T-helper 9 cell (primary cell): ENCODE measurements at regions not wholly inside any gene's neighbourhood (a gene's known extent, or its start where the extent isn't known, plus 50 kb on each side); places are given as distances from the start of the nearest gene placed in this dataset.

Experiments used
- DNase-seq: peaks from one replicate; pipeline ENCODE4 v3.0.0-alpha.2; 2020

DNA sequence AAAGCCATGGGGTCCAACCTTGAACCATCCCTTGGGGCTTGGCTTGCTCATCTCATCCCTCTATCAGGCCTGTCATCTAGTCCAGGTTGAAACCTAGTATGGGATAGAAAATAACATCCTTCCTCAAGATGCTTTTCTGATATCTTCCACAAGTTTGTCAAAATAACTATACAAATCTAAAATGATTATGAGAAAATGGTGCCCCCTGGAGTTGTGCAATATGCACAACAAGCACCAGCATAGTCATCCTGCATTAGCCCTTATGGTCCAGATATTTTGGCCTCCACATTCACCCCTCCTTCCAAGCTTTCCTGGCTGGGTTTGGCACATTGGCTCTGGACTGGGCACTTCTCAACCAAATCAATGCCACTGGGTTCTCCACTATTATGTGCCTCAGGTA lies 101.2 kb downstream of the TBX19 start:
- no peak for DNase-seq

DNA sequence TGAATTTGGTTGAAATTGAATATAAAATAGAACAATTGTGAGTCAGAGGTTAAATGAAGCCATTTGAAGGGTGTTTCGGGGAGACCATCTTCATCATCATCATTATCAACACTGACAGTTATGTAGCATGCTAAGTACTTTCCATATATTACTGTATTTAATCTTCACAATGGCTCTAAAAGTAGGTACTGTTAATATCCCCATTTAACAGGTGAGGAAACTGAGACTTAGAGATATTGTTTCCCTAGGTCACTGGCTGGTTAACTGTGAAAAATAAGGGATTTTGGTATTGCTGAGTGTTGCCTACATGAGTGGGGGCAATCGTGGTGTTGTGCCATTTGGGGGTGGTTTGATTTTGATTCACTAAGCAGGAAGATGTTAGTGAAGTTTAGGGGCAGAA lies 100.3 kb downstream of the TBX19 start:
- no peak for DNase-seq

DNA sequence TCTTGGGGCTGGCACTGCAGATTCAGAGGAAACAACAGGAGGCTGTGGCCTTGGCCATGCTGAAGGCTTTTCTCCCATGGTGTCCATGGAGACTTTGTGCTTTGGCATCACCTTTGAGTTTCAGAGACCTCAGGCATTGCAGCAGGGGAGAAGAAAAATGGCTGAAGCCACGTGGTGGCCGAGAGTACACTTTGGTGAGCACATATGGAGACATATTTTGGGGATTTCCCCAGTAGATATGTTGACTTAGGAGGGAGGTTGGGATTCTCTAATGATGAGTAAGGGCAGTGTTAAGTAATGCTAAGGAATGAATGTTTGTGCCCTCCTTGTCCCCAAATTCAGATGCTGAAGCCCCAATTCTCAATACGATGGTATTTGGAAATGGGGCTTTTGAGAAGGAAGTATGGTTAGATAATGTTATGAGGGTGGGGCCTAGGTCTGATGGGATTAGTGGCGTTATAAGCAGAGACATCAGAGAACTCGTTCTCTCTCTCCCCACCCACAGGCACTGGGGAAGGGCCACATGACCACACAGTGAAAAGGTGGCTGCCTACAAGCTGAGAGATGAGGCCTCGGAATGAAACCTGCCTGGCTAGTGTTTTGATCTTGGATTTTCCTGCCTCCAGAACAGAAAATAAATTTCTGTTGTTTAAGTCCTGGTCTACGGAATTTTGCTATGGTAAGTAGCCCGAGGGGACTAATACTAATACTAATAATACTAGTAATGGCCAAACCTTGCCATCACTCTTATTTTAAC lies 98.6 kb downstream of the TBX19 start:
- no peak for DNase-seq

DNA sequence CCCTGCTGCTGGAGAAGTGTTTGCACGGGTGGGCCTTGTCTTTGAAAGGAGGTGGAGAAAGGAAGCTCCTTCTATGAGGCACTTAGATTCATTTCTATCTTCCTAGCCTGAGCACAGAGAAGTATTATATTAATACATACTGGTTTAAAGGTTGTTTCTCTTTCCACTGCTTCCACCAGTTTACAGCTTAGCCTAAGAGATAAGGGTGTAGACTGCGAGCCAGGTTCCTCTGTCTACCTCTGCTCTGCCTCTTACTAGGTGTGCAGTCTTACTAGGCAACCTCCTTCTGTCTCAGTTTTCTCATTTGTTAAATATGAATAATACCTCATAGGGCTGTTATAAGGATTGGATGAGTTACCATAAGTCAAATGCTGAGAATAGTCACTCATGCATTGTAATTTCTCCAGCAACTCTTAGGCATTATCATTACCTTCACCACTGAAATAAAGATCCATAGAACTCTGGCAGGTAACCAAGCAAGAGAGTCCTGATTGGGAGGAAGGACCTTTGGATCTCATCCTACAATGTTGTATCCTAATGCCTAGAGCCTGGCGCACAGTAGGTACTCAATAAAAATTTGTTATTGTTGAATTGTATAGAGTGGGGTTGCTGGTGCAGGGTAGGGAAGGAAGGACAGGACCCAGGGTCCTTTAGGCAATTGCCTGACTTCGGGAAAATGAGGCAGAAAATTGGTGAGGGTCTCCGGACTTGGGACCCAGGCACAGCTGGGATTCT lies 95.1 kb downstream of the TBX19 start:
- DNase-seq = no peak

DNA sequence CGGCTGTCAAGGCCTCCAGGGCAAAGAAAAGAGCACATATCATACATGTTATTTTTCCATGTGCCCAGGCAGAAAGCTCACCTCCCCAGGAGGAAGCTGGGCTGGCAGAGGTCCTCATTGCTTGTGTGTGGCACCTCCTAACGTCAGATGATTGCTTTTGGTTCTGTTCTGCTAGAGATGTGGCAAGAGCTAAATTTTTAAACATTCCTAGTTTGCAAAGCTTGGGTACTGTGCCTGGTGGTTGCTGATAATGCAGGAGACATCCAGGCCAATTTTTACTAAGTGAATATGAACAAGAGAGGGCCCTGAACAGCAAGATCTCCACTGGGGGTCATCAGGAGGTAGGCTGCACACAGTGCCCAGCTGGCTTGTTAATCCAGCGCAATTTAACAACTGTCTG lies 93.9 kb downstream of the TBX19 start:
- no peak for DNase-seq

DNA sequence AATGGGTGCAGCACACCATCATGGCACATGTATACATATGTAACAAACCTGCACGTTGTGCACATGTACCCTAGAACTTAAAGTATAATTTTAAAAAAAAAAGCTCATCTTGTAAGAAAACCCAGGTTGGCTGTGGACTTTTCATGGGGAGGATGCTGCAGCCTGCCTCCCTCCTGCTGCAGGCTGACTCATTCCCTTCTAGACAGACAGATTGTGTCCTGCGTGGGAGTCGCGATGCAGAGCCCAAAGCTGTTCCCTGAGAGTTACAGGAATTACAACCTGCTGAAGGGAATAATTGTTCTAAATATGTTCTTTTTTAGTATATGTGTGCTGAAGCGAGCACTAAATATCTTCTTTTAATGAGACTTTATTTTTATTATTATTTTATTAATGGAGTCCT lies 93.2 kb downstream of the TBX19 start:
- DNase-seq = no peak

DNA sequence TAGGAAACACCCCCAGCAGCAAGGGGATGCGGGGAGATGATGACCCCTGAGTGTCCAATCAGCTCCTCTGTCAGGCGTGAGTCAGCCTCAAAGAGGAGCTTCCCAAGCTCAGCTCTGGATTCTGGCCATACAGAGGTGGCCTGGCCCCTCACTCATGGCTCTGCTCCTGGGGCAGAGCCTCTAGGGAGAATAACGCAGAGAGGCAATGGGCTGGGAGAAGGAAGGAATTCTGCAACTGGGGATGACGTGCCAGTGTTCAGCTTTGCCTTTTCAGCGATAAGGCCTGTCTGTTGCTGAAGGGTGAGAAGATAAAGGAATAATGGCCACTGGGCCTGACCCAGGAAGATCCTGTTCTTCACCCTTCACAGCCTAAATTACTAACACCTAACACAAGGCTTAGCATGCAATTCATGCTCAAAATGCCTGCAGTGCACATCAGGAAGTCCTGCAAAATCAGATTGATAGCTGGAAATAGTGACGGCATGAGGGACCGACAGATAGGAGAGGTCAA lies 92.2 kb downstream of the TBX19 start:
- no peak for DNase-seq

DNA sequence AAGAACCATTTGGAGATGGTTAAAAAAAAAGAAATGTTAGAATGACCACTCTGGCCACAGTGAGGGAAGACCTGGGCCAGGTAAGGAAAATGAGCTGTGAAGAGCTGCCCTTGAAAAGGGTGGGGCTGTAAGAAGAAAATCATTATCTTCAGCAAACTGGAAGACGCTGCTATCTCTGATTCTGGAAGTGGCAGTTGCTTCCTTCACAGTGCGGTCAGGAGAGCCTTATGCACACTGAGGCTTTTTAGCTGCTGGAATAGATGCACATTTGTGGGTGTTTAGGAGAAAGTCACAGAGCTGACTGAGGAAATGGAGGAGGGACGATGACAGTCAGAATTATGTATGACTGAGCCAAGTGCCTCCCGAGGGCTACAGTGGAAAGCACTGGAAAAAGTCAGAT lies 91.6 kb downstream of the TBX19 start:
- DNase-seq = no peak

DNA sequence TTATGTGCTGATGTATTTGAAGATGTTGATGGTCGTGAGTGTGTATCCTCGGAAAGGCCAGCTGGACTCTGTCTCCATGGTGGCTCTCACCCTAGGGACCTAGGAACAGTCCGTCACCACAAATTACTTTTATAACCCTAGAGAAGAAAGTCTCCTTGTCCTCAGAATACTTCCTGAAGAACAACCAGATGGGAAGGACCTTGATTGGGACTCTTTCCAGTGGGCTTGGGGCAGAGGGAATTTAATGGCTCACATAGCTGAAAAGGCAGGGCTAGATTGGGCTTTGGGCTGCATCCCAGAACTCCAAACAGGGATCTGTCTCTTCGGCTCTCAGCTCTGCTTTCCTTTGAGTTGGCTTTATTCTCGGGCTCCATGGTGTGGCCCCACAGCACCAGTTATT lies 90.8 kb downstream of the TBX19 start:
- no peak for DNase-seq

DNA sequence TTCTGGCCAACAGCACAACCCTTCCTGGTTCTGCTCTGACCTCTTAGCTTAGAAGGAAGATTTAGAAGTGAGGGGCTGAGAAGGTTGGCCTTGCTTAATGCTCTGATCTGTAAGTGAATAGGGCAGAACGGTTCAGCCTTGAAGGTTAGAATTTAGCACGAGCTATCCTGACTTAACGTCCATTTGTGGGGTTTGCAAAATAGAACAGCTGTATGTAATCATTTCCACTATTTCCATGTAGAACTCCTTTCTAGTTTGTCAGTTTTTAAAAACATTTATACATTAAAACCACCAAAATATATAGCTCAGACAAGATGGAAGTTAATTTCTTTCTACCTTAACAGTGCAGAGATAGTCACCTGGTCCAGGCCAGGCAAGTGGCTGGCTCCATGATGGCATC lies 89.9 kb downstream of the TBX19 start:
- DNase-seq = no peak

DNA sequence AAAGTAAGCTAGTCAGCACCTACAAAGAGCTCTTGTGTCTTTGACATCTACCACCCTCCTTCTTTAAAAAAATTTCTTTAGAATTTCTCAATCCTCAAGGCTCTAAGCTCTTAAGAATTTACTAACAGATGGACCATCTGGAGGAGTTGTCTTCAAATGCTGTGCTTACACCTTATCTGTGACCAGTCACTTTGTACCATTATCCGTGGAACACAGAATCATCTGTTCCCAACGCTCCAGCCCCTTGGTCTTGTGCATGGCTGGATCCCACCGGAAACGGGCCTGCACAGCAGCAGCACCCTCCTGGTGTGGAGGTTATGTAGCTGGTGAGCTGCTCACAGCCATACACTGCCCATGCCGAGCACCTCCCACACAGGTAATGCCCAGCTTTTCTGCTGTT lies 89.0 kb downstream of the TBX19 start:
- no peak for DNase-seq

DNA sequence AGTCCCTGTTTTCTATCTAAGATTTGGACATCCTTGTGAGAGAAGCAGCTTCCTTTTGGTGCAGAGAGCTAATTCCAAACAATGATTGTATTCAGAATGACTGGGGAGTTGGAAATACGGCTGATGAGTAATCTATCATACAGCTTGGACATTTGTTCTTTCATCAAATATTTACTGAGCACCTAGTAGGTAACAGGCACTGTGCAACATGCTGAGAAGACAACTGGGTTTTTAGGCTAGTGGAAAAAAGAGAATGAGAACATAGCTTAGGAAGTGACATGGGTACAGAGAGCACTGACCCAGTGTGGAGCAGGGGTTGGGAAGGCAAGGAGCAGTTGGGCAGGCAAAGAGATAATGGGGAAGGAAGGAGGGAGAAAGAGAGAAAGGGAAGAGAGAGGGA lies 87.5 kb downstream of the TBX19 start:
- no peak for DNase-seq

DNA sequence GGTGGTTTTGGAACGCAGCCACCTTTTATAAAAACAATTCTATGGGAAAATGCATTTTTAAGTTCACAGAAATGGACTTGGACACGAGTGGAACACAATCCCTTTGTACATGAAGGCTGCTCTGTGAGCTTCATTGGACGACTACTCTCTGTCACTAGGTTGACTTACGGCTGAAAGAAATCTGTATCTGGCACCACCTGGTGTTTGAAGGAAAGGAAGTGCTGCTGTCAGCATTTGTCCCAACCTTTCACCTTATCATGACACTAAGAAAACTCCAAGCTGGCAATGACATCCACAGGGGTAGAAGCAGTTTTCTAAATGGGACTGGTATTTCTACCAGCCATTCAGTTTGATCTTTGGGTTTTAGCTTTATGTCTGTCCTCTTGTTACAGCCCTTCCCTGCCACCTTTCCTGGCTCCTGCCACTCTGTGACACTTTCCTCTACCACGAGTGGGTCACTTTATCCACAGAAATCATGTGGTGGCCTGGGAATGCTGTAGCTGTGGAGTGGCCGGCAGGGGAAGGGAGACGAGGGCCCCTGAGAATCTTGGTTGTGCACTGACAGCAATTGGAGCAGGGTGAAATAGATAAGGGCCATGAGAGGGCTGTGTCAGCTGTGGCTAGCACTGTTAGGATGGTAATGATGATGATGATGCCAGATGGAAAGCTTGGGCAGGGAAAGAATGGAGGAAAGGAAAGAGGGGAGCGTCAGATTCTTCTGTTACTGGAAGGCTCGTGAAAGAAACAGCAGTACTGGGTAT lies 85.2 kb downstream of the TBX19 start:
- no peak for DNase-seq
